Peyer's patch (tissue), 4 donors: ENCODE measurements at regions not wholly inside any gene's neighbourhood (a gene's known extent, or its start where the extent isn't known, plus 50 kb on each side); places are given as distances from the start of the nearest gene placed in this dataset.
A peak's percentile ranks its signal among the peaks of the same experiment; 100 is the strongest.

Experiments
- DNase-seq, 3 donors: peaks; one replicate each; pipeline ENCODE4 v3.0.0-alpha.2; 2017 to 2019
- H3K27ac ChIP-seq, 4 donors: fragments of 200-600 bp; sonication (generic); one replicate each; pipeline ENCODE4 v1.5.1; 2016 to 2019
- H3K27me3 ChIP-seq, 2 donors: fragments of 200-600 bp; sonication (generic); one replicate each; pipeline ENCODE4 v1.5.1; 2019
- H3K36me3 ChIP-seq, 3 donors: fragments of 200-600 bp; sonication (generic); one replicate each; pipeline ENCODE4 v1.5.1; 2016 to 2019
- H3K4me1 ChIP-seq, 4 donors: fragments of 200-600 bp; sonication (generic); one replicate each; pipeline ENCODE4 v1.5.1; 2016 to 2019
- H3K4me3 ChIP-seq, 4 donors: fragments of 200-600 bp; sonication (generic); 1 replicate in 3 of 4; 2 replicates in 1 of 4; pipeline ENCODE4 v1.5.1; 2016 to 2019; ENCODE audit warnings: mild to moderate bottlenecking in 1 of 4
- H3K9me3 ChIP-seq, 4 donors: fragments of 200-600 bp; sonication (generic); one replicate each; pipeline ENCODE4 v1.5.1; 2016 to 2019; ENCODE audit warnings: mild to moderate bottlenecking in 1 of 4
- CTCF ChIP-seq, 6 experiments: fragments of 450-650 bp in 4 of 6; fragments of 200-600 bp in 2 of 6; sonication (generic) in 1 of 6; IDR thresholded peaks; one replicate each; pipeline ENCODE4 v1.5.1; 2017 to 2019; ENCODE audit warnings: antibody characterized with exemption in 6 of 6, mild to moderate bottlenecking in 3 of 6, moderate library complexity in 1 of 6
- POLR2A ChIP-seq, 2 donors: fragments of 450-650 bp; IDR thresholded peaks; one replicate each; pipeline ENCODE4 v1.5.1; 2017; ENCODE audit warnings: antibody characterized with exemption in 2 of 2, mild to moderate bottlenecking in 2 of 2, moderate library complexity in 2 of 2

GRCh38 chr13:18947376-18947977 is 234.1 kb downstream of the TUBA3C start:
- H3K27me3 ChIP-seq, result no peaks in the 10 kb centered on the region
- no peaks in the 10 kb centered on the region for H3K36me3 ChIP-seq
- TF ChIP-seq POLR2A (IDR thresholded peaks at IDR 0.05), result no peak
- TF ChIP-seq CTCF (IDR thresholded peaks at IDR 0.05), result no peak
- no peak overlapping the region for H3K4me3 ChIP-seq
- no peak overlapping the region for H3K27ac ChIP-seq
- H3K4me1 ChIP-seq, result no peaks in the 10 kb centered on the region
- DNase-seq, result peak in 1 of 3 donors; percentile 28
- H3K9me3 ChIP-seq, result peaks cover 0 to 15% (median 0%) of the 10 kb centered on the region in 4 donors

GRCh38 chr13:18946738-18947137 is 234.9 kb downstream of the TUBA3C start:
- Histone ChIP-seq H3K27me3 (no peaks in the 10 kb centered on the region), H3K27ac (no peak overlapping the region), H3K9me3 (peaks cover 0 to 15% (median 0%) of the 10 kb centered on the region in 4 donors), H3K4me3 (no peak overlapping the region), H3K36me3 (no peaks in the 10 kb centered on the region), H3K4me1 (no peaks in the 10 kb centered on the region)
- peak in 1 of 3 donors; percentile 21 for DNase-seq
- TF ChIP-seq POLR2A (IDR thresholded peaks at IDR 0.05) (no peak), CTCF (IDR thresholded peaks at IDR 0.05) (no peak)

- no peak for TF ChIP-seq POLR2A (IDR thresholded peaks at IDR 0.05)
- no peak for TF ChIP-seq CTCF (IDR thresholded peaks at IDR 0.05)
- no peaks in the 10 kb centered on the region for H3K4me1 ChIP-seq
- H3K9me3 ChIP-seq, result peaks cover 0 to 15% (median 0%) of the 10 kb centered on the region in 4 donors
- peak in 1 of 3 donors; percentile 43 for DNase-seq
- no peaks in the 10 kb centered on the region for H3K27me3 ChIP-seq
- no peaks in the 10 kb centered on the region for H3K36me3 ChIP-seq
- no peak overlapping the region for H3K27ac ChIP-seq
- no peak overlapping the region for H3K4me3 ChIP-seq
Observed at GRCh38 chr13:18944501-18945068, 237.0 kb downstream of the TUBA3C start.

DNA sequence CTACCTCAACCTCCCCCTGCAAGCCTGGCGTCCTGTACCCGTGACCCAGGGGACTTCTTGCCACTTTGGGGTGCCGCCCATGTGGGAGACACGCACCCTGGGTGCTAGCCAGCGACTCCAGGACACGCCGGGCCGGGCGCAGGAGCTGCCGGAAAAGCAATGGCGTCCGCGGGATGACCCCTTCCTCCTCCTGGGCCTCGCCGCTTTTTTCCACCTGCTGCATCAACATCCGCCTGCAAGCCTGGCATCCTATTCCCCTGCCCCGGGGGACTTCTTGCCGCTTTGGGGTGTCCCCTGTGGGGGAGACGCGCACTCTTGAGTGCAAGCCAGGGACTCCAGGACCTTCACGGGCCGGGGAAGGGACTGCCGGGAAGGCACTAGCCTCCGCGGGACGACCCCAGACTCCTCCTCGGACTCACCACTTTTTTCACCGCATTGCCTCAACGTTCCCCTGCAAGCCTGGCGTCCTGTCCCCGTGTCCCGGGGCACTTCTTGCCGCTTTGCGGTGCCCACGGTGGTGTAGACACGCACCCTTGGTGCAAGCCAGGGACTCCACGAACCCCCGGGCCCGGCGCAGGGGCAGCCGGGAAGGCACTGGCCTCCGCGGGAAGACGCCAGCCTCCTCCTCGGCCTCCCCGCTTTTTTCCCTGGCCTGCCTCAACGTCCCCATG is 237.8 kb downstream of the TUBA3C start:
- Histone ChIP-seq H3K27ac (no peak overlapping the region), H3K27me3 (no peaks in the 10 kb centered on the region), H3K4me1 (no peaks in the 10 kb centered on the region), H3K9me3 (peaks cover 0 to 14% (median 0%) of the 10 kb centered on the region in 4 donors), H3K4me3 (no peak overlapping the region), H3K36me3 (no peaks in the 10 kb centered on the region)
- TF ChIP-seq CTCF (IDR thresholded peaks at IDR 0.05) (no peak), POLR2A (IDR thresholded peaks at IDR 0.05) (no peak)
- peak in 1 of 3 donors; percentile 30 for DNase-seq

- TF ChIP-seq POLR2A (IDR thresholded peaks at IDR 0.05) (no peak), CTCF (IDR thresholded peaks at IDR 0.05) (no peak)
Observed at GRCh38 chr13:18943273-18943672, 238.4 kb downstream of the TUBA3C start.

More at GRCh38 chr13:18943273-18943672, 238.4 kb downstream of the TUBA3C start:
- Histone ChIP-seq H3K9me3 (peaks cover 0 to 8% (median 0%) of the 10 kb centered on the region in 4 donors), H3K27ac (no peak overlapping the region), H3K27me3 (no peaks in the 10 kb centered on the region), H3K36me3 (no peaks in the 10 kb centered on the region), H3K4me1 (no peaks in the 10 kb centered on the region), H3K4me3 (no peak overlapping the region)
- DNase-seq, result no peak
